GM23338 (cell line): ENCODE measurements at regions not wholly inside any gene's neighbourhood (a gene's known extent, or its start where the extent isn't known, plus 50 kb on each side); places are given as distances from the start of the nearest gene placed in this dataset.

Source experiments
- ATAC-seq: fragments of 200-7000 bp; cut with Tn5 transposase; 3 replicates; pipeline ENCODE4 v1.9.1; 2020
- DNase-seq: peaks from one replicate; pipeline ENCODE4 v3.0.0-alpha.2; 2015; ENCODE audit warnings: low spot score
- H2AFZ ChIP-seq: fragments of 200-600 bp; sonication (generic); 2 replicates; pipeline ENCODE4 v1.8.0; 2016; ENCODE audit warnings: antibody characterized with exemption, mild to moderate bottlenecking, moderate library complexity
- H3F3A ChIP-seq: fragments of 200-600 bp; sonication (generic); replicated peaks from 2 replicates; pipeline ENCODE4 v1.8.0; 2017; ENCODE audit warnings: antibody characterized with exemption, mixed run types, low read depth
- H3K27ac ChIP-seq: fragments of 200-600 bp; sonication (generic); 2 replicates; pipeline ENCODE4 v1.6.1; 2016; ENCODE audit warnings: low read depth
- H3K27me3 ChIP-seq: fragments of 200-600 bp; sonication (generic); 2 replicates; pipeline ENCODE4 v1.8.0; 2016; ENCODE audit warnings: mild to moderate bottlenecking, mixed run types, moderate library complexity; ENCODE audit not compliant: insufficient read depth
- H3K36me3 ChIP-seq: fragments of 200-600 bp; sonication (generic); 2 replicates; pipeline ENCODE4 v1.8.0; 2016; ENCODE audit warnings: mild to moderate bottlenecking; ENCODE audit not compliant: insufficient read depth
- H3K4me1 ChIP-seq: fragments of 200-600 bp; sonication (generic); 2 replicates; pipeline ENCODE4 v1.8.0; 2016; ENCODE audit warnings: mild to moderate bottlenecking, moderate library complexity; ENCODE audit not compliant: insufficient read depth
- H3K4me2 ChIP-seq: fragments of 200-600 bp; sonication (generic); 2 replicates; pipeline ENCODE4 v1.7.1; 2017; ENCODE audit warnings: mixed run types
- H3K4me3 ChIP-seq: fragments of 200-600 bp; sonication (generic); 2 replicates; pipeline ENCODE4 v1.6.1; 2016; ENCODE audit warnings: mixed run types
- H3K79me2 ChIP-seq: fragments of 200-600 bp; sonication (generic); replicated peaks from 2 replicates; pipeline ENCODE4 v1.8.0; 2017; ENCODE audit warnings: mild to moderate bottlenecking; ENCODE audit not compliant: insufficient read depth
- H3K9me2 ChIP-seq: fragments of 200-600 bp; sonication (generic); 2 replicates; pipeline ENCODE4 v1.8.0; 2017; ENCODE audit not compliant: insufficient read depth
- H4K20me1 ChIP-seq: fragments of 200-600 bp; sonication (generic); replicated peaks from 2 replicates; pipeline ENCODE4 v1.8.0; 2017; ENCODE audit warnings: mild to moderate bottlenecking; ENCODE audit not compliant: insufficient read depth
- H3K27ac Mint-ChIP-seq: 2 replicates; pipeline ENCODE4 v1.8.0; 2020; ENCODE audit warnings: inconsistent platforms, mild to moderate bottlenecking, moderate library complexity, mixed read lengths
- H3K27me3 Mint-ChIP-seq: 3 replicates; pipeline ENCODE4 v1.8.0; 2022; ENCODE audit warnings: low read depth, mild to moderate bottlenecking, moderate library complexity, mixed read lengths, inconsistent platforms; ENCODE audit not compliant: insufficient read depth, poor library complexity
- H3K36me3 Mint-ChIP-seq: 3 replicates; pipeline ENCODE4 v1.8.0; 2021; ENCODE audit warnings: low read depth, mild to moderate bottlenecking, inconsistent platforms, moderate library complexity, mixed read lengths
- H3K4me1 Mint-ChIP-seq: 3 replicates; pipeline ENCODE4 v1.8.0; 2020; ENCODE audit warnings: mild to moderate bottlenecking, inconsistent platforms, mixed read lengths
- H3K4me3 Mint-ChIP-seq: 3 replicates; pipeline ENCODE4 v1.8.0; 2021; ENCODE audit warnings: moderate library complexity, mild to moderate bottlenecking, inconsistent platforms, mixed read lengths
- H3K9me3 Mint-ChIP-seq: 3 replicates; pipeline ENCODE4 v1.8.0; 2020; ENCODE audit warnings: moderate library complexity, mild to moderate bottlenecking, inconsistent platforms, mixed read lengths
- CREB1 ChIP-seq: fragments of 250-450 bp; sonication (Bioruptor Pico); IDR thresholded peaks from 2 replicates; pipeline ENCODE4 v1.5.0; 2020; ENCODE audit warnings: low read depth, mild to moderate bottlenecking, moderate library complexity
- EZH2 ChIP-seq: fragments of 200-600 bp; sonication (generic); IDR thresholded peaks from one replicate; pipeline ENCODE4 v1.8.0; 2017; ENCODE audit warnings: antibody characterized with exemption, mild to moderate bottlenecking, low read depth; ENCODE audit not compliant: unreplicated experiment
- EZH2phosphoT487 ChIP-seq: fragments of 200-600 bp; sonication (generic); IDR thresholded peaks from one replicate; pipeline ENCODE4 v1.8.1; 2018; ENCODE audit warnings: antibody characterized with exemption; ENCODE audit not compliant: unreplicated experiment
- JUNB ChIP-seq: IDR thresholded peaks from one replicate; pipeline ENCODE4 v1.6.1; 2016; ENCODE audit warnings: antibody characterized with exemption; ENCODE audit not compliant: unreplicated experiment
- NANOG ChIP-seq: IDR thresholded peaks from 2 replicates; pipeline ENCODE4 v1.6.1; 2016; ENCODE audit warnings: antibody characterized with exemption, borderline replicate concordance
- ZNF114 ChIP-seq: fragments of 250-450 bp; sonication (Bioruptor Pico); IDR thresholded peaks from 2 replicates; pipeline ENCODE4 v1.5.0; 2020; ENCODE audit warnings: mild to moderate bottlenecking, moderate library complexity
- ZNF331 ChIP-seq: fragments of 250-450 bp; sonication (Bioruptor Pico); IDR thresholded peaks from 2 replicates; pipeline ENCODE4 v1.5.0; 2020; ENCODE audit warnings: low read depth, mild to moderate bottlenecking, moderate library complexity
- TF ChIP-seq, protein P1 (sequence below): IDR thresholded peaks from one replicate; pipeline ENCODE4 v1.6.1; 2018; ENCODE audit warnings: antibody characterized with exemption; ENCODE audit not compliant: unreplicated experiment
- TF ChIP-seq, protein P2 (sequence below): IDR thresholded peaks from 2 replicates; pipeline ENCODE4 v1.6.1; 2016; ENCODE audit warnings: antibody characterized with exemption
- TF ChIP-seq, protein P3 (sequence below), 2 experiments: fragments of 200-600 bp in 1 of 2; sonication (generic) in 1 of 2; conservative IDR thresholded peaks; 2 replicates each; pipeline versions ENCODE4 v1.5.1 to v1.6.1; 2016 to 2017; ENCODE audit warnings: antibody characterized with exemption in 2 of 2, low read depth in 2 of 2, mild to moderate bottlenecking in 2 of 2, moderate library complexity in 1 of 2
- TF ChIP-seq, protein P4 (sequence below): fragments of 250-450 bp; sonication (Bioruptor Pico); IDR thresholded peaks from 2 replicates; pipeline ENCODE4 v1.5.0; 2020; ENCODE audit warnings: mild to moderate bottlenecking, moderate library complexity

GRCh38 chr14:25197885-25198284 lies 147.9 kb upstream of the STXBP6 start (continued):
- TF ChIP-seq, protein P1, sequence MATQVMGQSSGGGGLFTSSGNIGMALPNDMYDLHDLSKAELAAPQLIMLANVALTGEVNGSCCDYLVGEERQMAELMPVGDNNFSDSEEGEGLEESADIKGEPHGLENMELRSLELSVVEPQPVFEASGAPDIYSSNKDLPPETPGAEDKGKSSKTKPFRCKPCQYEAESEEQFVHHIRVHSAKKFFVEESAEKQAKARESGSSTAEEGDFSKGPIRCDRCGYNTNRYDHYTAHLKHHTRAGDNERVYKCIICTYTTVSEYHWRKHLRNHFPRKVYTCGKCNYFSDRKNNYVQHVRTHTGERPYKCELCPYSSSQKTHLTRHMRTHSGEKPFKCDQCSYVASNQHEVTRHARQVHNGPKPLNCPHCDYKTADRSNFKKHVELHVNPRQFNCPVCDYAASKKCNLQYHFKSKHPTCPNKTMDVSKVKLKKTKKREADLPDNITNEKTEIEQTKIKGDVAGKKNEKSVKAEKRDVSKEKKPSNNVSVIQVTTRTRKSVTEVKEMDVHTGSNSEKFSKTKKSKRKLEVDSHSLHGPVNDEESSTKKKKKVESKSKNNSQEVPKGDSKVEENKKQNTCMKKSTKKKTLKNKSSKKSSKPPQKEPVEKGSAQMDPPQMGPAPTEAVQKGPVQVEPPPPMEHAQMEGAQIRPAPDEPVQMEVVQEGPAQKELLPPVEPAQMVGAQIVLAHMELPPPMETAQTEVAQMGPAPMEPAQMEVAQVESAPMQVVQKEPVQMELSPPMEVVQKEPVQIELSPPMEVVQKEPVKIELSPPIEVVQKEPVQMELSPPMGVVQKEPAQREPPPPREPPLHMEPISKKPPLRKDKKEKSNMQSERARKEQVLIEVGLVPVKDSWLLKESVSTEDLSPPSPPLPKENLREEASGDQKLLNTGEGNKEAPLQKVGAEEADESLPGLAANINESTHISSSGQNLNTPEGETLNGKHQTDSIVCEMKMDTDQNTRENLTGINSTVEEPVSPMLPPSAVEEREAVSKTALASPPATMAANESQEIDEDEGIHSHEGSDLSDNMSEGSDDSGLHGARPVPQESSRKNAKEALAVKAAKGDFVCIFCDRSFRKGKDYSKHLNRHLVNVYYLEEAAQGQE: no peak
- TF ChIP-seq, protein P2, sequence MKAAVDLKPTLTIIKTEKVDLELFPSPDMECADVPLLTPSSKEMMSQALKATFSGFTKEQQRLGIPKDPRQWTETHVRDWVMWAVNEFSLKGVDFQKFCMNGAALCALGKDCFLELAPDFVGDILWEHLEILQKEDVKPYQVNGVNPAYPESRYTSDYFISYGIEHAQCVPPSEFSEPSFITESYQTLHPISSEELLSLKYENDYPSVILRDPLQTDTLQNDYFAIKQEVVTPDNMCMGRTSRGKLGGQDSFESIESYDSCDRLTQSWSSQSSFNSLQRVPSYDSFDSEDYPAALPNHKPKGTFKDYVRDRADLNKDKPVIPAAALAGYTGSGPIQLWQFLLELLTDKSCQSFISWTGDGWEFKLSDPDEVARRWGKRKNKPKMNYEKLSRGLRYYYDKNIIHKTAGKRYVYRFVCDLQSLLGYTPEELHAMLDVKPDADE: no peak
- no peak for TF ChIP-seq EZH2phosphoT487
- TF ChIP-seq, protein P3, sequence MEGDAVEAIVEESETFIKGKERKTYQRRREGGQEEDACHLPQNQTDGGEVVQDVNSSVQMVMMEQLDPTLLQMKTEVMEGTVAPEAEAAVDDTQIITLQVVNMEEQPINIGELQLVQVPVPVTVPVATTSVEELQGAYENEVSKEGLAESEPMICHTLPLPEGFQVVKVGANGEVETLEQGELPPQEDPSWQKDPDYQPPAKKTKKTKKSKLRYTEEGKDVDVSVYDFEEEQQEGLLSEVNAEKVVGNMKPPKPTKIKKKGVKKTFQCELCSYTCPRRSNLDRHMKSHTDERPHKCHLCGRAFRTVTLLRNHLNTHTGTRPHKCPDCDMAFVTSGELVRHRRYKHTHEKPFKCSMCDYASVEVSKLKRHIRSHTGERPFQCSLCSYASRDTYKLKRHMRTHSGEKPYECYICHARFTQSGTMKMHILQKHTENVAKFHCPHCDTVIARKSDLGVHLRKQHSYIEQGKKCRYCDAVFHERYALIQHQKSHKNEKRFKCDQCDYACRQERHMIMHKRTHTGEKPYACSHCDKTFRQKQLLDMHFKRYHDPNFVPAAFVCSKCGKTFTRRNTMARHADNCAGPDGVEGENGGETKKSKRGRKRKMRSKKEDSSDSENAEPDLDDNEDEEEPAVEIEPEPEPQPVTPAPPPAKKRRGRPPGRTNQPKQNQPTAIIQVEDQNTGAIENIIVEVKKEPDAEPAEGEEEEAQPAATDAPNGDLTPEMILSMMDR (conservative IDR thresholded peaks at IDR 0.05; ENCODE audit: low read depth in 2 of 2): no peak
- TF ChIP-seq ZNF331 (CRISPR knock-in tag): no peak
- TF ChIP-seq EZH2: no peak
- TF ChIP-seq NANOG: no peak
- no peak for TF ChIP-seq CREB1 (CRISPR knock-in tag)
- TF ChIP-seq JUNB: no peak
- TF ChIP-seq ZNF114 (CRISPR knock-in tag): no peak

- Mint-ChIP-seq H3K27me3 (peaks cover 3% of the 10 kb centered on the region), H3K36me3 (peaks cover 24% of the 10 kb centered on the region)
- TF ChIP-seq, protein P4, sequence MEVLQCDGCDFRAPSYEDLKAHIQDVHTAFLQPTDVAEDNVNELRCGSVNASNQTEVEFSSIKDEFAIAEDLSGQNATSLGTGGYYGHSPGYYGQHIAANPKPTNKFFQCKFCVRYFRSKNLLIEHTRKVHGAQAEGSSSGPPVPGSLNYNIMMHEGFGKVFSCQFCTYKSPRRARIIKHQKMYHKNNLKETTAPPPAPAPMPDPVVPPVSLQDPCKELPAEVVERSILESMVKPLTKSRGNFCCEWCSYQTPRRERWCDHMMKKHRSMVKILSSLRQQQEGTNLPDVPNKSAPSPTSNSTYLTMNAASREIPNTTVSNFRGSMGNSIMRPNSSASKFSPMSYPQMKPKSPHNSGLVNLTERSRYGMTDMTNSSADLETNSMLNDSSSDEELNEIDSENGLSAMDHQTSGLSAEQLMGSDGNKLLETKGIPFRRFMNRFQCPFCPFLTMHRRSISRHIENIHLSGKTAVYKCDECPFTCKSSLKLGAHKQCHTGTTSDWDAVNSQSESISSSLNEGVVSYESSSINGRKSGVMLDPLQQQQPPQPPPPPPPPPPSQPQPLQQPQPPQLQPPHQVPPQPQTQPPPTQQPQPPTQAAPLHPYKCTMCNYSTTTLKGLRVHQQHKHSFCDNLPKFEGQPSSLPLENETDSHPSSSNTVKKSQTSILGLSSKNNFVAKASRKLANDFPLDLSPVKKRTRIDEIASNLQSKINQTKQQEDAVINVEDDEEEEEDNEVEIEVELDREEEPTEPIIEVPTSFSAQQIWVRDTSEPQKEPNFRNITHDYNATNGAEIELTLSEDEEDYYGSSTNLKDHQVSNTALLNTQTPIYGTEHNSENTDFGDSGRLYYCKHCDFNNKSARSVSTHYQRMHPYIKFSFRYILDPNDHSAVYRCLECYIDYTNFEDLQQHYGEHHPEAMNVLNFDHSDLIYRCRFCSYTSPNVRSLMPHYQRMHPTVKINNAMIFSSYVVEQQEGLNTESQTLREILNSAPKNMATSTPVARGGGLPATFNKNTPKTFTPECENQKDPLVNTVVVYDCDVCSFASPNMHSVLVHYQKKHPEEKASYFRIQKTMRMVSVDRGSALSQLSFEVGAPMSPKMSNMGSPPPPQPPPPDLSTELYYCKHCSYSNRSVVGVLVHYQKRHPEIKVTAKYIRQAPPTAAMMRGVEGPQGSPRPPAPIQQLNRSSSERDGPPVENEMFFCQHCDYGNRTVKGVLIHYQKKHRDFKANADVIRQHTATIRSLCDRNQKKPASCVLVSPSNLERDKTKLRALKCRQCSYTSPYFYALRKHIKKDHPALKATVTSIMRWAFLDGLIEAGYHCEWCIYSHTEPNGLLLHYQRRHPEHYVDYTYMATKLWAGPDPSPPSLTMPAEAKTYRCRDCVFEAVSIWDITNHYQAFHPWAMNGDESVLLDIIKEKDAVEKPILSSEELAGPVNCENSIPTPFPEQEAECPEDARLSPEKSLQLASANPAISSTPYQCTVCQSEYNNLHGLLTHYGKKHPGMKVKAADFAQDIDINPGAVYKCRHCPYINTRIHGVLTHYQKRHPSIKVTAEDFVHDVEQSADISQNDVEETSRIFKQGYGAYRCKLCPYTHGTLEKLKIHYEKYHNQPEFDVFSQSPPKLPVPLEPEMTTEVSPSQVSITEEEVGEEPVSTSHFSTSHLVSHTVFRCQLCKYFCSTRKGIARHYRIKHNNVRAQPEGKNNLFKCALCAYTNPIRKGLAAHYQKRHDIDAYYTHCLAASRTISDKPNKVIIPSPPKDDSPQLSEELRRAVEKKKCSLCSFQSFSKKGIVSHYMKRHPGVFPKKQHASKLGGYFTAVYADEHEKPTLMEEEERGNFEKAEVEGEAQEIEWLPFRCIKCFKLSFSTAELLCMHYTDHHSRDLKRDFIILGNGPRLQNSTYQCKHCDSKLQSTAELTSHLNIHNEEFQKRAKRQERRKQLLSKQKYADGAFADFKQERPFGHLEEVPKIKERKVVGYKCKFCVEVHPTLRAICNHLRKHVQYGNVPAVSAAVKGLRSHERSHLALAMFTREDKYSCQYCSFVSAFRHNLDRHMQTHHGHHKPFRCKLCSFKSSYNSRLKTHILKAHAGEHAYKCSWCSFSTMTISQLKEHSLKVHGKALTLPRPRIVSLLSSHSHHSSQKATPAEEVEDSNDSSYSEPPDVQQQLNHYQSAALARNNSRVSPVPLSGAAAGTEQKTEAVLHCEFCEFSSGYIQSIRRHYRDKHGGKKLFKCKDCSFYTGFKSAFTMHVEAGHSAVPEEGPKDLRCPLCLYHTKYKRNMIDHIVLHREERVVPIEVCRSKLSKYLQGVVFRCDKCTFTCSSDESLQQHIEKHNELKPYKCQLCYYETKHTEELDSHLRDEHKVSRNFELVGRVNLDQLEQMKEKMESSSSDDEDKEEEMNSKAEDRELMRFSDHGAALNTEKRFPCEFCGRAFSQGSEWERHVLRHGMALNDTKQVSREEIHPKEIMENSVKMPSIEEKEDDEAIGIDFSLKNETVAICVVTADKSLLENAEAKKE (CRISPR knock-in tag): no peak
- no peak for TF ChIP-seq ZNF114 (CRISPR knock-in tag)
- TF ChIP-seq NANOG: no peak
- no peak for TF ChIP-seq JUNB
- TF ChIP-seq EZH2phosphoT487: no peak
- no peak for TF ChIP-seq ZNF331 (CRISPR knock-in tag)
- TF ChIP-seq, protein P2: no peak
Measured at GRCh38 chr14:25180221-25180620, 130.3 kb upstream of the STXBP6 start.

More at GRCh38 chr14:25180221-25180620, 130.3 kb upstream of the STXBP6 start:
- Histone ChIP-seq H3K4me2 (no peak overlapping the region), H3K36me3 (no peaks in the 10 kb centered on the region), H2AFZ (no peak overlapping the region), H4K20me1 (no peaks in the 10 kb centered on the region), H3K27me3 (no peaks in the 10 kb centered on the region), H3K4me3 (no peak overlapping the region), H3F3A (no peaks in the 10 kb centered on the region), H3K9me2 (no peaks in the 10 kb centered on the region), H3K27ac (no peak overlapping the region), H3K4me1 (no peaks in the 10 kb centered on the region), H3K79me2 (no peaks in the 10 kb centered on the region)
- Mint-ChIP-seq H3K9me3 (peaks cover 49% of the 10 kb centered on the region), H3K4me3 (no peak overlapping the region), H3K4me1 (no peaks in the 10 kb centered on the region), H3K27ac (no peak overlapping the region)
- ATAC-seq (no peak), DNase-seq (no peak)
